Tongue (tissue), 1 donor: ENCODE measurements at regions not wholly inside any gene's neighbourhood (a gene's known extent, or its start where the extent isn't known, plus 50 kb on each side); places are given as distances from the start of the nearest gene placed in this dataset.
"Not testable (repeated sequence)": the region's sequence is repeated elsewhere in the genome, so short reads cannot be mapped to it uniquely, and the experiment has no call there.

Source experiments
- DNase-seq: peaks from one replicate; pipeline ENCODE4 v3.0.0-alpha.2; 2015

- DNase-seq, result peak; percentile 65
Observed at GRCh38 chr1:222031318-222031717, 289.4 kb upstream of the DUSP10 start.

- DNase-seq, result no peak
Observed at GRCh38 chr1:222028676-222029075, 286.8 kb upstream of the DUSP10 start.

DNA sequence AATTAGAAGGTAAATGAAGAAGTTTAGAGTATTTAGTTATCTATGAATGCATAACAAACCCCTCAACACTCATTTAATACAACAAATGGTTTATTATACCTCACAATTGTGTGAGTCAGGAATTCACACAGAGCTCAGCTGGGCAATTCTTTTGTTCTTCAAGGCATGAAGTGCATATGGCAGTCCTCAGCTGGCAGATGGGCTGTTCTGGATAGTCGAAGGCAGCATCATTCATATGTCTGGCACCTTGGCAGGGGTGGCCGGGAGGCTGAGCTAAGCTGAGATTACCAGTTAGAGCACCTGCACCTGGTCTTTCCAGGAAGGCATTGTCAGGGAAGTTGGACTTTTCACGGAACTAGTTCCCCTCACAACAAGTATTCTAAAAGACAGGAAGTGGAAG, 286.2 kb upstream of the DUSP10 start:
- DNase-seq, result no peak

- DNase-seq, result no peak
Observed at GRCh38 chr1:222026280-222026679, 284.4 kb upstream of the DUSP10 start.

- DNase-seq, result no peak
Observed at GRCh38 chr1:222023025-222023424, 281.1 kb upstream of the DUSP10 start.

DNA sequence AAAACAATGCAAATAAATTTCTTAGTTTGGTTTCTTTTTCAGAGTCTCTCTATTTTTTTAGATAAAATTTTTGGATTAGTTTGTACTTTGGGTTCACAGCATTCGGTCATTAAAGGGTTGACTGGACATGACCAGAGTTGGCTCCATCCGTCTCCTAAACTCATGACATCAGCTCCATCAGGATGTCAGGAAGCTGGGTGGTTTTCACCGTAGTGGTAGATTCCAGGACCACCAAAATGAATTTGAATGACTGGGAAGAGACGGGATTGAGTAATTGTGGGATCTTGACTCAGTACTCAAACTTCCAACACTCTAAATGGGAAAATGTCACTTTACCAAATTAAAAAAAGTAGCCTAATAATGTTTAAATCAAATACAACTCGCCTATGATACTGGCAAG, 279.2 kb upstream of the DUSP10 start:
- DNase-seq, result no peak

- no peak for DNase-seq
Observed at GRCh38 chr1:222020553-222020952, 278.7 kb upstream of the DUSP10 start.

- DNase-seq, result no peak
Observed at GRCh38 chr1:222019029-222019428, 277.1 kb upstream of the DUSP10 start.

DNA sequence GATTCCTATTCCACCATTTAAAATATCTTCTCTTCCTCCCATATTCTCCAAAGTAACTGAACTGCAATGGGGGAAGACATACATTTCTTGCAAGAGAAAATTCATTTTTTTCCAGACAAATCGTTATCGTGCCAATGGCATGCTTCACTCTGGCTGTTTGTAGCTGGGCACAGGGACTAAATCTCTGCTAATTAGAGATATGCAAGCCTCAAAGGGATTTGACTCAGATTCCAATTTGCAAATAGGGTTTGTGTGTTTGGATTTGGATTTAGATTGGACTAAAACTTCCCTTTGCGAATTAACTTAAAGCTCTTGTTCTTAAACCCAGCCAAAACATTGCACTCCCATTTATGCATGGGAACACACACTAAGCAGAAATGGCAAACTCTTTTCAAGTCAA, 276.2 kb upstream of the DUSP10 start:
- DNase-seq, result no peak

- no peak for DNase-seq
Observed at GRCh38 chr1:222015686-222016085, 273.8 kb upstream of the DUSP10 start.

DNA sequence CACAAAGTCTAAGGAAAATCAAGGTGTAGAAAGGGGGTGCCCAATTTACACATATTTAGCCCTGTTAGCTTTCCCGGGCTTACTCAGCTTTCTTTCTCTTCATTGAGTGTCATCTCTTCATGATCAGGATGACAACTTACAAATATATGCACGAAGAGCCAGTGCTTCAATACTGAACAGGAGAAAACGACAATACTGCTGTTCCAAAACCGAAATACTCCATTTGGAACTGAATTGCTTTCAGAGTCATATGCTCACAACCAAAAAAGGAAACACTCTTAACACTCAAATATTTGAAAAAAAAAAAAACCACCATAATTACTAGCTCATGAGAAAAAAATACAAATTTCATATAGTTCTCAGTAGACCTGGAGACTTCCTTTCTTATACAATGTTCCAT, 272.1 kb upstream of the DUSP10 start:
- no peak for DNase-seq

- DNase-seq, result no peak
Observed at GRCh38 chr1:222012816-222013215, 270.9 kb upstream of the DUSP10 start.

GRCh38 chr1:222010306-222010705, 268.4 kb upstream of the DUSP10 start:
- no peak for DNase-seq

DNA sequence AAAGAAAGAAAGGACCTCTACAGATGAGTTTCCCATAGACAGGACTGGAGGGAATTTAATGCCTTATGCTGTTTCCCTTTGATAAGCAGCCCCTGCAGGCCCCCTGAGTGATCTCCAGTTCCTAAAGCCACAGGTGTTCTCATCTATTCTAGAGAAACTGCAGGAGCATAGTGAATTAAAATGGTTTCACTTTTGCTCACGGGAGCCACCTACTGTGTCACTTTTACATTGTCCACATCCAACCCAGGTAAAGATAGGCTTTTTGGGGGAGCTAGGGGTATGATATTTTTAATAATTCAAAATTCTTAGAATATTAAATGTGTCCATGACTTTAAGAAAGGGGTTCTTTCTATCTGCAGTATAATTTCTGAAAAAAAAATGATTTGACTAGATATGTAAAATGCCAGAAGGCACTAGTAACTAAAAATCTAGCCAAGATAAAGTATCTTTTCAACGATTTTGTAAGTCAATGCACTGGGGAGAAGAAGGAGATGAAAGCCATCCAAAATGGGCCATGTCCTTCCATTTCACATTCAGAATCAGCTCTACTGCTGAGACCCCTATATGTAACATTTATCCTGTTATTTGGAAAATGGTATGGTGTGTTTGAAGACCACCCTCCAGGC, 267.3 kb upstream of the DUSP10 start:
- peak; percentile 31 for DNase-seq

- no peak for DNase-seq
Observed at GRCh38 chr1:222006715-222007114, 264.8 kb upstream of the DUSP10 start.

- no peak for DNase-seq
Observed at GRCh38 chr1:222004784-222005183, 262.9 kb upstream of the DUSP10 start.

- no peak for DNase-seq
Observed at GRCh38 chr1:222004034-222004433, 262.1 kb upstream of the DUSP10 start.

- no peak for DNase-seq
Observed at GRCh38 chr1:222002503-222002902, 260.6 kb upstream of the DUSP10 start.

DNA sequence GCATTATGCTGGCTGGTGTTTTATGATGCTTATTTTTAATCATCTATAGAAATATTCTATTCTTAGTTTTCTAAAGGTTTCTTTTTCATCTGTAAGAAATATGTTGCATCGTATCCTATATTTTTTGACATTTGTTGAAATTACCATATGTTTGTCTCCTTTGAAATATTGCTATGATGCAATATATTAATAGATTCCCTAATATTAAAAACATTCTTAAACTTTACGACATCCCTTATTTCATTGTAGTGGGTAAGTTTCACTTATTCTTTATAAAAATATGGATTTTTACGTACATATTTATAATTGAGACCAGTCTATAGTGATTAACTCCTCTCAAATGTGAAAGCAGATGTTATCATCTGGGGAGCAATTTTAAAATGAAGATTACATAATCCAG, 258.2 kb upstream of the DUSP10 start:
- no peak for DNase-seq

DNA sequence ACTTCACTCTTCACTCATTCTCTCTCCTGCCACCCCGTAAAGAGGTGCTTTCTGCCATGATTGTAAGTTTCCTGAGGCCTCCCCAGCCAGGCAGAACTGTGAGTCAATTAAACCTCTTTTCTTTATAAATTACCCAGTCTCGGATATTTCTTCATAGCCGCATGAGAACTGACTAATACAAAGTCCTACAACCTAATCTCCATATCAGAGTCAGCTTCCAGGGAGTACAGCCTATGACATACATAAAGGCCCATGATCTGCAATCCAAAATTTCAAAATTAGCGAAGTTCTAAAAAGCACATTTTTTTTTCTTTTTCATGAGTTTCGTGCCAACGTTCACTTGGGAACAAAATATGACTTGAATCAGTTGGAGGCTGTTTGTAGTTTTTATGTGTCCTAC, 256.9 kb upstream of the DUSP10 start:
- DNase-seq, result no peak

DNA sequence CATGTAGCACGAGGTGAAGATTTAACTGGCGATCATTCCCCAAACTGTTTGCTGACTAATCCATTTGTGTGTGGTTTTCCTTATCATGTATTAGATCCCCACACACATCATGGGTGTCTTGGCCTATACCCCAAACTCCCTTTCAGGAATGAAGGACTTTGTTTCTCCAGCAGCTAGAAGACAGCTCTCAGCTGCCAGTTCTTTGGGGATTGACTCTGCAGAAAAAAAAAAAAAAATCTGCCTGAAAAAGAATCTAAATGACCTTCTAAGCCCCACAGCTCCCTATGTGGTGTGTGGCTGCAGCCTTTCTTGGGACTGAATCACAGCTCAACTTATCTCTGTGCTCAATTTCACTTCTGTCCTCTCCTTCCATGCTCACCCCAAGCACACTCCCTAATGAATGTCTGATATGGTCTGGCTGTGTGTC, 256.3 kb upstream of the DUSP10 start:
- DNase-seq, result no peak

DNA sequence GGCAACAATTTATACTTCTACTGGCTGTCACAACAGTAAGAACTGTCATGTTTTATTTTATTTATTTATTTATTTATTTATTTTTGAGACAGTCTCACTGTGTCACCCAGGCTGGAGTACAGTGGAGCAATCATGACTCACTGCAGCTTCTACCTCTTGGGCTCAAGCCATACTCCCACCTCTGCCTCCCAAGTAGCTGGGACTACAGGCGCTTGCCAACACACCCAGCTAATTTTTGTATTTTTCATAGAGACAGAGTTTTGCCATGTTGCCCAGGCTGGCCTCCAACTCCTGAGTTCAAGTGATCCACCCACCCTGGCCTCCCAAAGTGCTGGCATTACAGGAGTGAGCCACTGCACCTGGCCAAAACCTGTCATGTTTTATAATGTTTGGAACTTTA, 255.1 kb upstream of the DUSP10 start:
- not testable (repeated sequence) for DNase-seq

GRCh38 chr1:221994939-221995338, 253.1 kb upstream of the DUSP10 start:
- no peak for DNase-seq

GRCh38 chr1:221994274-221994698, 252.4 kb upstream of the DUSP10 start:
- DNase-seq, result no peak

GRCh38 chr1:221993444-221993948, 251.6 kb upstream of the DUSP10 start:
- DNase-seq, result no peak
